ENCODE measurements at regions not wholly inside any gene's neighbourhood (a gene's known extent, or its start where the extent isn't known, plus 50 kb on each side); places are given as distances from the start of the nearest gene placed in this dataset.
A peak's percentile ranks its signal among the peaks of the same experiment; 100 is the strongest.

GRCh38 chr6:22954749-22955385, 385.5 kb downstream of the HDGFL1 start:
- DNase-seq = no peak

- no peak for DNase-seq
These were observed 386.8 kb downstream of the HDGFL1 start for GRCh38 chr6:22956029-22956681.

- no peak for DNase-seq
These were observed 389.3 kb downstream of the HDGFL1 start for GRCh38 chr6:22958677-22959076.

GRCh38 chr6:22959571-22959970, 390.2 kb downstream of the HDGFL1 start:
- DNase-seq = no peak

- no peak for DNase-seq
These were observed 395.0 kb downstream of the HDGFL1 start for GRCh38 chr6:22964334-22964733.

GRCh38 chr6:22965889-22966288, 396.5 kb downstream of the HDGFL1 start:
- no peak for DNase-seq

- DNase-seq = no peak
These were observed 397.5 kb downstream of the HDGFL1 start for GRCh38 chr6:22966691-22967422.

GRCh38 chr6:22970004-22970403, 400.6 kb downstream of the HDGFL1 start:
- DNase-seq = no peak

- no peak for DNase-seq
These were observed 403.4 kb downstream of the HDGFL1 start for GRCh38 chr6:22972771-22973170.

- DNase-seq = no peak
These were observed 405.7 kb downstream of the HDGFL1 start for GRCh38 chr6:22975079-22975478.

- DNase-seq = no peak
These were observed 411.1 kb downstream of the HDGFL1 start for GRCh38 chr6:22980446-22980845.

- DNase-seq = no peak
These were observed 432.8 kb downstream of the HDGFL1 start for GRCh38 chr6:23002044-23002619.

- peak; percentile 97 for DNase-seq
These were observed 434.5 kb downstream of the HDGFL1 start for GRCh38 chr6:23003671-23004467.

- no peak for DNase-seq
These were observed 437.3 kb downstream of the HDGFL1 start for GRCh38 chr6:23006656-23007055.

GRCh38 chr6:23011615-23012014, 442.2 kb downstream of the HDGFL1 start:
- DNase-seq = no peak

- no peak for DNase-seq
These were observed 444.4 kb downstream of the HDGFL1 start for GRCh38 chr6:23013776-23014175.

- DNase-seq = no peak
These were observed 447.3 kb downstream of the HDGFL1 start for GRCh38 chr6:23016696-23017095.

- no peak for DNase-seq
These were observed 452.1 kb downstream of the HDGFL1 start for GRCh38 chr6:23021487-23021886.

- DNase-seq = peak; percentile 59
These were observed 457.9 kb downstream of the HDGFL1 start for GRCh38 chr6:23027281-23027680.

- DNase-seq = no peak
These were observed 462.6 kb downstream of the HDGFL1 start for GRCh38 chr6:23031986-23032385.

- no peak for DNase-seq
These were observed 465.6 kb downstream of the HDGFL1 start for GRCh38 chr6:23034926-23035325.

- DNase-seq = no peak
These were observed 467.1 kb downstream of the HDGFL1 start for GRCh38 chr6:23036406-23036983.

- no peak for DNase-seq
These were observed 471.5 kb downstream of the HDGFL1 start for GRCh38 chr6:23040899-23041298.

Data from NCI-H1694 treated with DMSO at 0.1 percent for 48 hours (cell line).